H1 (cell line): ENCODE measurements at regions not wholly inside any gene's neighbourhood (a gene's known extent, or its start where the extent isn't known, plus 50 kb on each side); places are given as distances from the start of the nearest gene placed in this dataset.

Experiments used
- POLR2A ChIP-seq, 2 experiments: IDR thresholded peaks; 1 replicate in 1 of 2; 2 replicates in 1 of 2; pipeline ENCODE4 v1.6.1; 2011; ENCODE audit warnings: low read depth in 2 of 2, low read length in 2 of 2, mild to moderate bottlenecking in 2 of 2; ENCODE audit errors: control extremely low read depth in 1 of 2
- TAF1 ChIP-seq: IDR thresholded peaks from 2 replicates; pipeline ENCODE4 v1.6.1; 2011; ENCODE audit warnings: mild to moderate bottlenecking, low read depth, low read length
- TBP ChIP-seq: IDR thresholded peaks from 2 replicates; pipeline ENCODE4 v1.6.1; 2011; ENCODE audit warnings: low read depth, low read length, improper control_type of control experiment
- ZNF274 ChIP-seq: IDR thresholded peaks from 2 replicates; pipeline ENCODE4 v1.7.0; 2012; ENCODE audit warnings: low read length, borderline replicate concordance; ENCODE audit errors: extremely low read depth
- TF ChIP-seq, protein P1 (sequence below), 3 experiments: IDR thresholded peaks; 1 replicate in 2 of 3; 2 replicates in 1 of 3; pipeline versions ENCODE4 v1.5.1 to v1.6.1; 2011; ENCODE audit warnings: low read length in 3 of 3, mild to moderate bottlenecking in 3 of 3, inconsistent platforms in 2 of 3, low read depth in 1 of 3, moderate library complexity in 1 of 3; ENCODE audit not compliant: insufficient read depth in 1 of 3; ENCODE audit errors: control extremely low read depth in 1 of 3

DNA sequence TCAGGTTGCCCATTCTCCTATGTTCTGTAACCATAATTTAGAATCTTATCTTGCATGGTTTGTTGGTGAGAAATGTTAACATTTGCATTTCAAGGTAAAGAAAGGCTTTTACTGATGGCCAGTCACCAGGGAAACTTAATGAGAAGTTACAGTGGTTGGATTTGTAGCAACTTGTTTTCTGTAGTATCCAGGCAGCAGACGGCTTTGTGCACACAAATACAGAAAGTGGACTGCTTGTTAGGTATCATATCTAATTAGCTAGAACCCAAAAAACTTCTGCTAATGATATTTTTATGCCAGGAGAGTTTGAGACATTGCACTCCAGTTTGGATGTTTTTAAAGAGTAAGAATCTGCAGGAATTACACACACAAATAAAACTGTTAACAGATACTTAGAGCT lies 578.0 kb downstream of the DOK5 start:
- TF ChIP-seq TBP (no peak), POLR2A (IDR thresholded peaks at IDR 0.05; ENCODE audit: control extremely low read depth in 1 of 2, low read depth in 2 of 2, low read length in 2 of 2) (no peak), ZNF274 (no peak), TAF1 (no peak)
- TF ChIP-seq, protein P1, sequence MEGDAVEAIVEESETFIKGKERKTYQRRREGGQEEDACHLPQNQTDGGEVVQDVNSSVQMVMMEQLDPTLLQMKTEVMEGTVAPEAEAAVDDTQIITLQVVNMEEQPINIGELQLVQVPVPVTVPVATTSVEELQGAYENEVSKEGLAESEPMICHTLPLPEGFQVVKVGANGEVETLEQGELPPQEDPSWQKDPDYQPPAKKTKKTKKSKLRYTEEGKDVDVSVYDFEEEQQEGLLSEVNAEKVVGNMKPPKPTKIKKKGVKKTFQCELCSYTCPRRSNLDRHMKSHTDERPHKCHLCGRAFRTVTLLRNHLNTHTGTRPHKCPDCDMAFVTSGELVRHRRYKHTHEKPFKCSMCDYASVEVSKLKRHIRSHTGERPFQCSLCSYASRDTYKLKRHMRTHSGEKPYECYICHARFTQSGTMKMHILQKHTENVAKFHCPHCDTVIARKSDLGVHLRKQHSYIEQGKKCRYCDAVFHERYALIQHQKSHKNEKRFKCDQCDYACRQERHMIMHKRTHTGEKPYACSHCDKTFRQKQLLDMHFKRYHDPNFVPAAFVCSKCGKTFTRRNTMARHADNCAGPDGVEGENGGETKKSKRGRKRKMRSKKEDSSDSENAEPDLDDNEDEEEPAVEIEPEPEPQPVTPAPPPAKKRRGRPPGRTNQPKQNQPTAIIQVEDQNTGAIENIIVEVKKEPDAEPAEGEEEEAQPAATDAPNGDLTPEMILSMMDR (IDR thresholded peaks at IDR 0.05; ENCODE audit: control extremely low read depth in 1 of 3, insufficient read depth in 1 of 3, low read depth in 1 of 3, low read length in 3 of 3): no peak
